KOPT-K1 (cell line): ENCODE measurements at regions not wholly inside any gene's neighbourhood (a gene's known extent, or its start where the extent isn't known, plus 50 kb on each side); places are given as distances from the start of the nearest gene placed in this dataset.
"Not testable (repeated sequence)": the region's sequence is repeated elsewhere in the genome, so short reads cannot be mapped to it uniquely, and the experiment has no call there.

Experiments
- H3K27ac ChIP-seq: fragments of 200-600 bp; sonication (generic); 2 replicates; pipeline ENCODE4 v1.5.1; 2016; ENCODE audit warnings: antibody characterized with exemption, mild to moderate bottlenecking, low read depth, low read length; ENCODE audit not compliant: poor library complexity, severe bottlenecking
- H3K36me3 ChIP-seq: fragments of 200-600 bp; sonication (generic); 2 replicates; pipeline ENCODE4 v1.5.1; 2017; ENCODE audit warnings: antibody characterized with exemption, mild to moderate bottlenecking, low read length, moderate library complexity; ENCODE audit not compliant: insufficient read depth
- H3K9me3 ChIP-seq: fragments of 200-600 bp; sonication (generic); 2 replicates; pipeline ENCODE4 v1.5.1; 2017; ENCODE audit warnings: antibody characterized with exemption, low read length, mild to moderate bottlenecking; ENCODE audit not compliant: insufficient read depth, poor library complexity, severe bottlenecking

- H3K36me3 ChIP-seq, H3K9me3 ChIP-seq: not testable (repeated sequence)
- peak overlapping the region; percentile 66 for H3K27ac ChIP-seq
Measured at GRCh38 chr2:87075054-87075790, 53.6 kb upstream of the PLGLB1 start.

- peak overlapping the region; percentile 66 for H3K27ac ChIP-seq
- H3K9me3 ChIP-seq, H3K36me3 ChIP-seq: not testable (repeated sequence)
Measured at GRCh38 chr2:87075791-87076252, 54.2 kb upstream of the PLGLB1 start.

- H3K27ac ChIP-seq: peak overlapping the region; percentile 66
- H3K9me3 ChIP-seq, H3K36me3 ChIP-seq: not testable (repeated sequence)
Measured at GRCh38 chr2:87076253-87077123, 54.8 kb upstream of the PLGLB1 start.

GRCh38 chr2:87077124-87077446, 55.4 kb upstream of the PLGLB1 start:
- not testable (repeated sequence) for H3K36me3 ChIP-seq, H3K9me3 ChIP-seq
- peak overlapping the region; percentile 66 for H3K27ac ChIP-seq

- not testable (repeated sequence) for H3K9me3 ChIP-seq, H3K36me3 ChIP-seq, H3K27ac ChIP-seq
Measured at GRCh38 chr2:87081727-87082126, 60.1 kb upstream of the PLGLB1 start.

GRCh38 chr2:87088079-87088478, 66.4 kb upstream of the PLGLB1 start:
- H3K27ac ChIP-seq, H3K9me3 ChIP-seq, H3K36me3 ChIP-seq: not testable (repeated sequence)

- not testable (repeated sequence) for H3K27ac ChIP-seq, H3K9me3 ChIP-seq, H3K36me3 ChIP-seq
Measured at GRCh38 chr2:87089401-87089800, 67.8 kb upstream of the PLGLB1 start.

- not testable (repeated sequence) for H3K36me3 ChIP-seq, H3K9me3 ChIP-seq, H3K27ac ChIP-seq
Measured at GRCh38 chr2:87093252-87093651, 71.6 kb upstream of the PLGLB1 start.

- not testable (repeated sequence) for H3K27ac ChIP-seq, H3K9me3 ChIP-seq, H3K36me3 ChIP-seq
Measured at GRCh38 chr2:87093937-87094529, 72.4 kb upstream of the PLGLB1 start.

GRCh38 chr2:87095804-87096203, 74.2 kb upstream of the PLGLB1 start:
- not testable (repeated sequence) for H3K36me3 ChIP-seq, H3K9me3 ChIP-seq, H3K27ac ChIP-seq

- H3K36me3 ChIP-seq, H3K9me3 ChIP-seq, H3K27ac ChIP-seq: not testable (repeated sequence)
Measured at GRCh38 chr2:87128761-87129553, 107.3 kb upstream of the PLGLB1 start.

- not testable (repeated sequence) for H3K9me3 ChIP-seq, H3K27ac ChIP-seq
Measured at GRCh38 chr2:87132577-87132976, 110.9 kb upstream of the PLGLB1 start.

GRCh38 chr2:87151835-87152493, 130.3 kb upstream of the PLGLB1 start:
- H3K9me3 ChIP-seq, H3K27ac ChIP-seq, H3K36me3 ChIP-seq: not testable (repeated sequence)

More at GRCh38 chr2:87132577-87132976, 110.9 kb upstream of the PLGLB1 start:
- not testable (repeated sequence) for H3K36me3 ChIP-seq

GRCh38 chr2:87174454-87174853, 152.8 kb upstream of the PLGLB1 start:
- H3K9me3 ChIP-seq, H3K27ac ChIP-seq, H3K36me3 ChIP-seq: not testable (repeated sequence)
